GM12872 (cell line): ENCODE measurements at regions not wholly inside any gene's neighbourhood (a gene's known extent, or its start where the extent isn't known, plus 50 kb on each side); places are given as distances from the start of the nearest gene placed in this dataset.

Source experiments
- TF ChIP-seq, protein P1 (sequence below): IDR thresholded peaks from 3 replicates; pipeline ENCODE4 v1.5.1; 2011; ENCODE audit warnings: low read depth, mild to moderate bottlenecking, low read length, moderate library complexity; ENCODE audit not compliant: insufficient read depth

DNA sequence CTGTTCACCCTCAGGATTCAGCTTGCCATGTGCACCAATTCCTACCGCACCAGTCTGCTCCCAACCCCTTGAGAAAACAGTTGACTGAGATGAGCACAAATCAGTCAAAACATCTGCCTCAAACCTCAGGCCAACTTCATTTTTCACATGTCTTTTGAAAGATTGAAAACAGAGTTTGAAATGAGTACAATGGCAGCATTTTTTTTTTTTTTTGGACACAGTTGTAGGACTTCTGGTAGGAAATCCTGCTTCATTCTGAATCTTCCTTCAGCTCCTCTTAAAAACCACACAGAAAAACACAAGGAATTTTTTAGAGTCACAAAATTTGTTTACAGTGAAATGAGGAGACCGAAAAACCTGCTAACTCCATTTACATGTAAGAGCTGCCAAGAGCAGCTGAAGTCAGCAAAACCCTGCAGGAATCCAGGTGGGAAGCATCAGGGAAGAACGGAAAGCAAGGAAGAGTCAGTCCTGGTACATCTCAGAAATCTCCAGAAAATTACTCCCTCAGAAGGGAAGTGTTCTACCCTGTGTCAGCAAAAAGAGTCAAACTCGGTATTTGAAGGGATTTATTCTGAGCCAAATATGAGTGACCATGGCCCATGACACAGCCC, 100.3 kb upstream of the TMTC1 start:
- TF ChIP-seq, protein P1, sequence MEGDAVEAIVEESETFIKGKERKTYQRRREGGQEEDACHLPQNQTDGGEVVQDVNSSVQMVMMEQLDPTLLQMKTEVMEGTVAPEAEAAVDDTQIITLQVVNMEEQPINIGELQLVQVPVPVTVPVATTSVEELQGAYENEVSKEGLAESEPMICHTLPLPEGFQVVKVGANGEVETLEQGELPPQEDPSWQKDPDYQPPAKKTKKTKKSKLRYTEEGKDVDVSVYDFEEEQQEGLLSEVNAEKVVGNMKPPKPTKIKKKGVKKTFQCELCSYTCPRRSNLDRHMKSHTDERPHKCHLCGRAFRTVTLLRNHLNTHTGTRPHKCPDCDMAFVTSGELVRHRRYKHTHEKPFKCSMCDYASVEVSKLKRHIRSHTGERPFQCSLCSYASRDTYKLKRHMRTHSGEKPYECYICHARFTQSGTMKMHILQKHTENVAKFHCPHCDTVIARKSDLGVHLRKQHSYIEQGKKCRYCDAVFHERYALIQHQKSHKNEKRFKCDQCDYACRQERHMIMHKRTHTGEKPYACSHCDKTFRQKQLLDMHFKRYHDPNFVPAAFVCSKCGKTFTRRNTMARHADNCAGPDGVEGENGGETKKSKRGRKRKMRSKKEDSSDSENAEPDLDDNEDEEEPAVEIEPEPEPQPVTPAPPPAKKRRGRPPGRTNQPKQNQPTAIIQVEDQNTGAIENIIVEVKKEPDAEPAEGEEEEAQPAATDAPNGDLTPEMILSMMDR: no peak

DNA sequence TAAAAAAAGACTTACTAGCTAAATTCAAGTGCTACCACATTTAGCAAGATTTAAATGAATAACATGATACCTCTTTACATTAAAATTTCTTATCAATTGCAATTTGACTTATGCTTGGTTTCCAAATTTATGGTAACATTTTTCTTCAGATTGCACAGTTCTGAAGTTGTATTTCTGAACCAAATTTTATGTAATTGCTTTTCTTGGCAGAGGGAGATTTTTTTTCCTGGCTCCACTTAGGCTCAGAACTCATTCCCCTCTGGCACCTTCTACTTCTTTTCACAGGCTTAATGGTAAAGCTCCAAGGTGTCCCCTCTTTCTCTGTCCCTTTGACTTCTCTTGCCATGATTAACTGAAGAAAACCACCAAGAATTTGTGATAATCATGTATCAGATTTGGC, 99.8 kb upstream of the TMTC1 start:
- TF ChIP-seq, protein P1: no peak

DNA sequence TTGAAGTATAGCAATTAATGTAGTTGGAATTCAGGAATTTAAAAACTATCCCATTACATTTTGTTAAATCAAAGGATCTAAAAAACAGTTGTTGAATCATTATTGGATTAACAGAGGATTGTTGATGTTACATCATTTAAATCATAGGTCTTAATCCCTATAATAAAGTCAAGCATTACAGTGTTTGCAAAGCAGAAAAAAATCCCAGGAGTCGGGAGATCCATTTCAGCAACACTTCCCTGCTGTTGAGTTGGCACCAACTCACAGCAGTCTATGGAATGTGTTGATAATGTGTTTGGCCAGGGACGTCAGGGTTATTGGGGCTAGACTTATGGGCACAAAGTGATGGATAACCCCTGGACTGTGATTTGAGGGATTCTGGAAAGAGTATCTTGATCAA, 99.1 kb upstream of the TMTC1 start:
- TF ChIP-seq, protein P1: no peak

DNA sequence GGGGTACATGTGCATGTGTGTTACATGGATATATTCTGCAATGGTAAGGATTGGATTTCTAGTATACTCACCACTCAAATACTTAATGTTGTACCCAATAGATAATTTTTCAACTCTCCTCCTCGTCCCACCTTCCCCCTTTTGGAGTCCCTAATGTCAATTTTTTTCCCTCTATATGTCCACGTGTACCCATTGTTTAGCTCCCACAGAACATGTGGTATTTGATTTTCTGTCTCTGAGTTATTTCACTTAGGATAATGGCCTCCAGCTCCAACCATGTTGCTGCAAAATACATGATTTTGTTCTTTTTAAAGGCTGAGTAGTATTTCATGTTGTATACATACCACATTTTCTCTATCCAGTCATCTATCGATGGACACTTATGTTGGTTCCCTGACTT, 97.2 kb upstream of the TMTC1 start:
- TF ChIP-seq, protein P1: no peak

DNA sequence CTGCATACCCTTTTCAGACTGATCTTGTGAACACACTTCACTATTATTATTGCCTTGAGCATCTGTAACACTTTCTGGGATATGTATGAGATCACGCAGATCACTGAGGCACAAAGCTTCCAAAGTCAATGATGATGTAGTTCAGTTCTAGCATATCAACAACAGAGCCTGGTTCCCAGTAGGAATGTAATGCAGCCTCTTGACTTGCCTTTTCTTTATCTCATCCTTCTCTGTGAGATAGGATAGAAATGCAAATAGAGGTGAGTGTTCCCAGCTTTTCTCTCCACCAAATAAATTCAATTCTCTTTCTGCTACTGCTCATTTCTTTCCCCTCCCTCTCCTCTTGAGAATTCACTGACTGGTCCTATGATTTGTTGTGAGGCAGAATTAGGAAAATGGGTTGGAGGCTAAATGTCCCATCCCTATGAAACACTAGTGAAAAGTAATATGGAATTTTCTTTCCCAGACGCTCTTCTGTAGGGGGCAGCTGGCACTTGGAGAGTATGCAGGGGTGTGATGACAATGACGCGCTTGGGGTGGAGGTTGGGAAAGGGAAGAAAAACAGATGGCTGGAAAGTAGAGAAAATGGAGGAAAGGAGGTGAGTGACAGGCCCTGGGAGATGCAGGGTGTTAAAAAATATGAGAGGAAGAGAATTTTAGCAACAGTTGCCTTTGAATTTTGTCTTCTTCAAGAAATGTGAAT, 96.0 kb upstream of the TMTC1 start:
- TF ChIP-seq, protein P1: no peak

DNA sequence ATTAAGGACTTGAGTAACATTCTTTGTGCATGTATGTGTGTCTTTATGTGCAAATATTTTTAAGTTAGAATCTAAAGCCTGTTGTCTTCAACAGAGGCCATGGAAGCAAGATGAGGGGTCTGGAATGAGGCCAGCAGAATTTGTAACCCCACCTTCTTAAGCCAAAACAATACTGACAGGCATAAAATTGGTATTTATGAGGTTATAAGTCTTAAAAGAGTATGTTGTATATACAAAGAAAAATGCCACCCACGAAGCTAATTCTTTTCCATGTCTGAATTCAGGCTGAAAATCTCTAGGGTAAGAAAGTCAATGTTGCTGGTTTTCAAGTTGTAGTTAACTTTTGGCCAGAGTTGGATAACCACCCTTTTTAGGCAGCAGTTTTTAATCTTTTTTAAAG, 86.2 kb upstream of the TMTC1 start:
- TF ChIP-seq, protein P1: no peak

DNA sequence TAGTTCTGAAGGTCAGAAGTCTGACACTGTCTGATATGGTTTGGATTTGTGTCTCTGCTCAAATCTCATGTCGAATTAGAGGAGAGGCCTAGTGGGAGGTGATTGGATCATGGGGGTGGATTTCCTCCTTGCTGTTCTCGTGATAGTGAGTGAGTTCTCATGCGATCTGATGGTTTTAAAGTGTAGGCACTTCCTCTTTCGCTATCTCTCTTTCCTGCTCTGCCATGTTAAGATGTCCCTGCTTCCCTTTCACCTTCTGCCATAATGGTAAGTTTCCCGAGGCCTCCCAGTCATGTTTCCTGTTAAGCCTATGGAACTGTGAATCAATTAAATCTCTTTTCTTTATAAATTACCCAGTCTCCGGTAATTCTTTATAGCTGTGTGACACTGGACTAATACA, 84.1 kb upstream of the TMTC1 start:
- TF ChIP-seq, protein P1: no peak
